Right cardiac atrium (tissue), 5 donors: ENCODE measurements at regions not wholly inside any gene's neighbourhood (a gene's known extent, or its start where the extent isn't known, plus 50 kb on each side); places are given as distances from the start of the nearest gene placed in this dataset.

Source experiments
- ATAC-seq, 2 donors: fragments of 200-7000 bp; cut with Tn5 transposase; one replicate each; pipeline versions ENCODE4 v1.8.0 to v1.9.1; 2020; ENCODE audit warnings: moderate library complexity in 2 of 2, mild to moderate bottlenecking in 1 of 2
- DNase-seq, 3 donors: peaks; one replicate each; pipeline ENCODE4 v3.0.0-alpha.2; 2020
- H3K27ac ChIP-seq: one replicate; pipeline ENCODE4 v1.5.1; 2013; ENCODE audit warnings: mild to moderate bottlenecking, low read length, control low read depth, moderate library complexity
- H3K27me3 ChIP-seq: one replicate; pipeline ENCODE4 v1.6.1; 2013; ENCODE audit not compliant: control insufficient read depth, insufficient read depth
- H3K4me1 ChIP-seq: one replicate; pipeline ENCODE4 v1.6.1; 2013; ENCODE audit warnings: low read length; ENCODE audit not compliant: control insufficient read depth, insufficient read depth
- H3K4me3 ChIP-seq: one replicate; pipeline ENCODE4 v1.5.1; 2013; ENCODE audit warnings: low read length, control low read depth
- H3K9me3 ChIP-seq: one replicate; pipeline ENCODE4 v1.6.1; 2013; ENCODE audit warnings: low read length; ENCODE audit not compliant: control insufficient read depth
- WGBS: extraction: QIAGEN DNeasy Blood & Tissue Kit; methylation state at CpG from one replicate; pipeline ENCODE4 v1.1.7; 2013; 5-methylcytosine and 5-hydroxymethylcytosine counted together
- intact Hi-C, 4 donors: fragments of 100-400 bp; cut with DNase I; formaldehyde crosslinking; loops; one replicate each; pipeline versions ENCODE4 v1.11.0 to v1.14.0; 2022 to 2023
- donor health status: healthy with polysubstance abuse.
- donor health status: DM: no; HTN: yes; CAD: no.
- donor health status: DM: no; HTN: no; CAD: no.
- donor health status: DM: no; HTN: yes; CAD: no; lungs with severe emphysema.
- donor health status: DM: yes; HTN: yes; CAD: no.

- Histone ChIP-seq H3K27me3 (no peaks in the 10 kb centered on the region), H3K4me3 (no peak overlapping the region), H3K4me1 (no peaks in the 10 kb centered on the region), H3K9me3 (no peaks in the 10 kb centered on the region), H3K27ac (no peak overlapping the region)
- no peak for ATAC-seq
- no peak for DNase-seq
- WGBS: 70% methylated on average over 2 of the region's 2 CpGs
- intact Hi-C loops: no loop called here
Observed at GRCh38 chr18:77601567-77601966, 351.9 kb downstream of the GALR1 start.

GRCh38 chr18:77607087-77607486, 357.4 kb downstream of the GALR1 start:
- H3K4me3 ChIP-seq: no peak overlapping the region
- no peak overlapping the region for H3K27ac ChIP-seq
- no peaks in the 10 kb centered on the region for H3K27me3 ChIP-seq
- H3K4me1 ChIP-seq: no peaks in the 10 kb centered on the region
- intact Hi-C loops: no loop called here
- WGBS: 87% methylated on average over 22 of the region's 22 CpGs
- ATAC-seq: no peak
- H3K9me3 ChIP-seq: no peaks in the 10 kb centered on the region
- no peak for DNase-seq

DNA sequence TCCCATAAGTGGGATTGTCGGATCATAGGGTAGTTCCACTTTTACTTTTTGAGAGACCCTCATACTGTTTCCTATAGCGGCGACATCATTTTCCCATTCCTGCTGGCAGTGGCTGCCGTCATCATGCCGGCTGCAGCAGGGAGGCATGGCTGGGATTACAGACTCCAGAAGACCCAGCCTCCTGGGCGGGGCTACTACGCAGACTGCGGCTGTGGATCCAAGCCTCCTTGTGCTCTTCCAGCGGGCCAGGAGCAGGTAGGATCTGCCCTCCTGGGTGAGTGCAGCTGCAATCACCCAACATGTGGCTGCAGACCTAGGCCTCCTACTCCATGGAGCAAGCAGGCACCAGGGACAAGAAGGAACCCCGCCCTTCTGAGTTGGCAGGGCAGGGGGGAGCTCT, 359.2 kb downstream of the GALR1 start:
- DNase-seq: no peak
- Histone ChIP-seq H3K4me3 (no peak overlapping the region), H3K27me3 (no peaks in the 10 kb centered on the region), H3K27ac (no peak overlapping the region), H3K4me1 (no peaks in the 10 kb centered on the region), H3K9me3 (no peaks in the 10 kb centered on the region)
- ATAC-seq: no peak
- intact Hi-C loops: no loop called here
- WGBS: 86% methylated on average over 10 of the region's 10 CpGs

- Histone ChIP-seq H3K4me1 (no peaks in the 10 kb centered on the region), H3K27ac (no peak overlapping the region), H3K4me3 (no peak overlapping the region), H3K9me3 (no peaks in the 10 kb centered on the region), H3K27me3 (no peaks in the 10 kb centered on the region)
- DNase-seq (no peak), ATAC-seq (no peak)
- intact Hi-C loops: no loop called here
- 71% methylated on average over 3 of the region's 3 CpGs for WGBS
Observed at GRCh38 chr18:77617694-77618093, 368.0 kb downstream of the GALR1 start.

DNA sequence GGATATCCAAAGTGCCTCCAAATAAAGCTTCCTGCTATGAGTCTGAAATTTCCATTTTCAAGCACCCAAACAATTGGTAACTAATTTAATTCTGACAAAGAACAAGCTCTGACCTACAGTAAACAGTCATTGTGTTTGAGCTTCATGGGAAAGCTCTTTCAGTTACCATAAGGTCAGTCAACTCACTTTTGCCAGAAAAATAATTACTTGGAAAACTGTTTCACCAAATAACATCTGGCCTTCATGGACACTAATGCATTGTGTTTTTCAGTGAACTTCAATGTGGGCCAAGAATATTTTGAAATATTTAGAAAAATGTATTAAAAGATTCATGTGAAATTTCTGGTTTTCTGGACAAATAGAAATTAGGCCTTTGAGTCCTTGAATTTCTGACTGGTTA, 369.9 kb downstream of the GALR1 start:
- no peaks in the 10 kb centered on the region for H3K9me3 ChIP-seq
- H3K4me1 ChIP-seq: no peaks in the 10 kb centered on the region
- no peaks in the 10 kb centered on the region for H3K27me3 ChIP-seq
- ATAC-seq (no peak), DNase-seq (no peak)
- H3K27ac ChIP-seq: no peak overlapping the region
- no peak overlapping the region for H3K4me3 ChIP-seq
- intact Hi-C loops: no loop called here

- no peak overlapping the region for H3K27ac ChIP-seq
- H3K27me3 ChIP-seq: no peaks in the 10 kb centered on the region
- H3K4me3 ChIP-seq: no peak overlapping the region
- intact Hi-C loops: no loop called here
- no peaks in the 10 kb centered on the region for H3K4me1 ChIP-seq
- DNase-seq (peak in 1 of 3 donors; percentile 39), ATAC-seq (no peak)
- H3K9me3 ChIP-seq: no peaks in the 10 kb centered on the region
- WGBS: 60% methylated on average over 8 of the region's 8 CpGs
Observed at GRCh38 chr18:77622009-77622692, 372.5 kb downstream of the GALR1 start.

DNA sequence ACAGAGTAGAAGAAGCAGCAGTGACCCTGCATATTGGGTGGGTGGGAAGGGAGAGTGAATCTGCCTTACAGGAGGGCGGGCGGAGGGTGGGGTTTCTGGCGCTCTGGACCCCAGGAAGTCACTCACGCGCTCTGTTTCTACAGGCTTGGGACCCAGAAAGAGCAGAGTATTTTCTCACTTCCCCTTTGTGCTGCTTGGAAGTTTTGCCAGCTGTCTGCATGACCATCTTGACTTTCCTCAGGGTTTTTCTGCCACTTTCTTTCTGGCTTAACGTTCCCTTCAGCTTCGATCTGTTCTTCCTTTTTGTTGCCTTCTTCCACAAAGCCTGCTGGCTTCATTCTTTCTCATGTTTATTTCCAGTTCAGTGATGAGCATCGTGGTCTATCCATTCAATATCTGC, 383.1 kb downstream of the GALR1 start:
- Histone ChIP-seq H3K27ac (no peak overlapping the region), H3K27me3 (no peaks in the 10 kb centered on the region), H3K4me3 (no peak overlapping the region), H3K9me3 (no peaks in the 10 kb centered on the region), H3K4me1 (no peaks in the 10 kb centered on the region)
- 71% methylated on average over 8 of the region's 8 CpGs for WGBS
- no peak for DNase-seq
- intact Hi-C loops: no loop called here
- ATAC-seq: no peak

DNA sequence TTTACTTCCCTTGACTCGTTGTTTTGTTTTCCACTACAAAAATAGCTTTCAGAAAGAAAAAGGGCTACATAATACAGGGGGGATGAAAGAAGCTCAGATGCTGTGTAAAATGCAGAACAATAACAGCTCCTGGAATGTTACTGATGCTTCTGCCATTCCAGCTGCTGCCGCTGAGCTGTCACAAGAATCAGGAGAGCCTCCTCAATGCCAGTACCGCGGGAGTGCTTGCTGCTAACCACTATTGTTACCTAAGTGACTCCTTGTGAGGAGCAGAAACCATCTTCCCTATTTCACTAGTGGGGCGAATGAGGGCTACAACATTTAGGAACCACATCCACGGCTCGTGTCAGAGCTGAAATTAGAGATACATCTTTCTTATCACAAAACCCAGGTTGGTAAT, 384.8 kb downstream of the GALR1 start:
- DNase-seq (no peak), ATAC-seq (no peak)
- intact Hi-C loops: no loop called here
- Histone ChIP-seq H3K27ac (no peak overlapping the region), H3K4me1 (no peaks in the 10 kb centered on the region), H3K27me3 (no peaks in the 10 kb centered on the region), H3K4me3 (no peak overlapping the region), H3K9me3 (no peaks in the 10 kb centered on the region)
- 64% methylated on average over 7 of the region's 7 CpGs for WGBS

DNA sequence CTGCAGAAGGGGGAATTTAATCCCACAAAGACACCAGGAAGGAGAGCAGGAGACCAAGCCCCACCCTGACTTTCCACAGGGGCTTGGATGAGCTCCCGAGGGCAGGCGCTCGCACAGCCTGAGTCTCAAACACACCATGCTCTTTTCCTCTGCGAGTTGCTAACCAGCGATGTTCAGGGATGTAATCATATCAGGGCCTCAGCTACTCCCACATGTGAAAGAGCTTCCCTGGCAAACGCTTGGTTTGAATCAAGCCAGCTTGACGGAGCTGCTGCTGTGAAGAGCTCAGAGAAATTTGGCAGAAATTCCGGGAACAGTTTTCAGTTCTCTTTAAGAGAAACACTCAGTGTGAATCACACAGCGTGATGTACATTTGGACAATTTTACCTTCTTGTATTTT, 385.8 kb downstream of the GALR1 start:
- intact Hi-C loops: no loop called here
- ATAC-seq (peak; percentile 73 to 82), DNase-seq (peak in 2 of 3 donors; percentile 32 to 68)
- Histone ChIP-seq H3K9me3 (no peaks in the 10 kb centered on the region), H3K27me3 (no peaks in the 10 kb centered on the region), H3K4me1 (no peaks in the 10 kb centered on the region), H3K4me3 (no peak overlapping the region), H3K27ac (no peak overlapping the region)
- 51% methylated on average over 9 of the region's 9 CpGs for WGBS

- Histone ChIP-seq H3K4me1 (no peaks in the 10 kb centered on the region), H3K4me3 (no peak overlapping the region), H3K27ac (no peak overlapping the region), H3K27me3 (no peaks in the 10 kb centered on the region), H3K9me3 (no peaks in the 10 kb centered on the region)
- WGBS: 55% methylated on average over 6 of the region's 6 CpGs
- intact Hi-C loops: no loop called here
- ATAC-seq (peak in 1 of 2 donors; percentile 43), DNase-seq (no peak)
Observed at GRCh38 chr18:77635858-77636257, 386.2 kb downstream of the GALR1 start.

DNA sequence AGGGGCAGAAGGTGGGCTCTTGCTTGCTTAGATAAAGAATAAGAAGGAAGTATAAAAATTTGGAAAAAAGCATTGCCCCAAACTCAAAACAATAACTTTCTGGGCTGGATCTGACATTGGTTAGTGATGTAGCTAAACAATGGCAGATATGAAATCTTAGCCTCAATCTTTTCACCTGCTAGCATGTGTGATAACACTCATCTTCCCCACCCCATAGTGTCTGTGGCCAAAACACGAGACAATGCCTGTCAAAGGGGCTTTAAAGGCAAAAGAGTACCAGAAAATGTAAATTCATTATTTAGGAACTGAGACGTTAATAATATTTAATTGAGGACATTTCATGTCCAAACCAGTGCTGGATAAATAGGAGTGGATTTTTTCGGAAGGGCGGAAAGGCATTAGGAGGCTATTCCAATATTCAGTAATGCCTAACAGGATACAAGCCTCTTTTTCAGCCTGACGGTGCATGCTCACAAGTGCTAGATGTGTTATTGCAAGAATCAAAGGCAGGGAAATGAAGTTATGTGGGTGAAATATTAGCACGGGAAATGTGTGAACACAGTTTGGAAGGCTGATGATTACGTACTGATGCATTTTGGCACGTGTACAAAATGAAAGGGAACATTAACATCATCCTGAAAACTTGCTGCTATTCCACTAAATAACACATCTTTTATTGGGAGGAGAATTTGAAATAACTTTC, 395.7 kb downstream of the GALR1 start:
- Histone ChIP-seq H3K27ac (no peak overlapping the region), H3K27me3 (no peaks in the 10 kb centered on the region), H3K9me3 (no peaks in the 10 kb centered on the region), H3K4me1 (no peaks in the 10 kb centered on the region), H3K4me3 (no peak overlapping the region)
- DNase-seq (no peak), ATAC-seq (no peak)
- 57% methylated on average over 8 of the region's 8 CpGs for WGBS
- intact Hi-C loops: loop anchor here in 1 of 4 donors (10.0 kb wide), 1 partner anchor 641 kb away; no protein-coding TSS in a partner anchor
